ENCODE measurements at regions not wholly inside any gene's neighbourhood (a gene's known extent, or its start where the extent isn't known, plus 50 kb on each side); places are given as distances from the start of the nearest gene placed in this dataset.

DNA sequence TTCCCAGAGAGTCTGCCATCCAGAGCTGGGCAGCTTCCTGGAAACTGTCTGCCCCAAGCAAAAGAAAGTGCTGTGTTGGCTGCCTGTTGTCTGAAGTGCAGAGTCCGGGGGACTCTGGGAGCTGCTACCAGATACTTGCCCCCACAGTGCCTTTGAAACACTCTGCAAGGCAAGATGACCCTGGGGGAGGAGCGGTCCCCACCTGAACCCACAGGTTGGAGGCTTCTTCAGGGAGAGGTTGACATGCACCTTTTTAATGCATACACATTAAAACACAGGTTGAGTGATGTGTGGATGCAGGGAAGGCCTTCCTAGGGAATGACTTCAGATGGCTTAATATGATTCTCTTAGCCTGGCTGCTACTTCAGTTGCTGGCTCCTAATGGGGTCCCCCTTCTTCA, 479.5 kb downstream of the ZNF536 start:
- H3K4me1 ChIP-seq (ENCODE audit: control insufficient read depth in 1 of 2, insufficient read depth in 2 of 2, low read length in 2 of 2) = no peaks in the 10 kb centered on the region
- H3K27me3 Mint-ChIP-seq (ENCODE audit: low read depth in 3 of 3) = no peaks in the 10 kb centered on the region
- peak overlapping the region in 1 of 7 donors; percentile 37 for H3K27ac Mint-ChIP-seq
- no peaks in the 10 kb centered on the region for H3K36me3 ChIP-seq (replicated peaks in 1 of 2; ENCODE audit: control insufficient read depth in 1 of 2, insufficient read depth in 2 of 2, low read length in 2 of 2)
- H3K27ac ChIP-seq (ENCODE audit: low read depth in 1 of 2, low read length in 2 of 2) = no peak overlapping the region
- H4K20me1 ChIP-seq (ENCODE audit: insufficient read depth, low read length) = no peaks in the 10 kb centered on the region
- no peak overlapping the region for H3K4me3 Mint-ChIP-seq
- H2AFZ ChIP-seq (ENCODE audit: insufficient read depth, low read depth, low read length, poor library complexity, severe bottlenecking) = no peak overlapping the region
- H3K9me3 ChIP-seq (replicated peaks in 1 of 2; ENCODE audit: control insufficient read depth in 1 of 2, insufficient read depth in 1 of 2, low read length in 2 of 2) = no peaks in the 10 kb centered on the region
- H3K4me2 ChIP-seq (replicated peaks; ENCODE audit: extremely low read depth, low read length, poor library complexity, severe bottlenecking) = no peak overlapping the region
- H3K4me3 ChIP-seq (replicated peaks in 1 of 3; ENCODE audit: low read depth in 2 of 3, low read length in 3 of 3) = no peak overlapping the region
- H3K9me3 Mint-ChIP-seq = peaks cover 0 to 5% (median 0%) of the 10 kb centered on the region in 7 donors
- peaks cover 12% of the 10 kb centered on the region for H3K4me1 Mint-ChIP-seq
- no CpG with 5 or more reads among the region's 2 CpGs for WGBS (ENCODE audit: insufficient coverage)
- no peaks in the 10 kb centered on the region for H3K36me3 Mint-ChIP-seq
- intact Hi-C loops (cut with micrococcal nuclease) = no loop called here
- no peak overlapping the region for H3K9ac ChIP-seq (ENCODE audit: insufficient read depth, low read length, poor library complexity, severe bottlenecking)
- no peaks in the 10 kb centered on the region for H3K27me3 ChIP-seq (ENCODE audit: control insufficient read depth in 2 of 2, insufficient read depth in 2 of 2, low read length in 2 of 2)
- H3K79me2 ChIP-seq (ENCODE audit: insufficient read depth, low read length) = no peaks in the 10 kb centered on the region
- TF ChIP-seq, protein P1, sequence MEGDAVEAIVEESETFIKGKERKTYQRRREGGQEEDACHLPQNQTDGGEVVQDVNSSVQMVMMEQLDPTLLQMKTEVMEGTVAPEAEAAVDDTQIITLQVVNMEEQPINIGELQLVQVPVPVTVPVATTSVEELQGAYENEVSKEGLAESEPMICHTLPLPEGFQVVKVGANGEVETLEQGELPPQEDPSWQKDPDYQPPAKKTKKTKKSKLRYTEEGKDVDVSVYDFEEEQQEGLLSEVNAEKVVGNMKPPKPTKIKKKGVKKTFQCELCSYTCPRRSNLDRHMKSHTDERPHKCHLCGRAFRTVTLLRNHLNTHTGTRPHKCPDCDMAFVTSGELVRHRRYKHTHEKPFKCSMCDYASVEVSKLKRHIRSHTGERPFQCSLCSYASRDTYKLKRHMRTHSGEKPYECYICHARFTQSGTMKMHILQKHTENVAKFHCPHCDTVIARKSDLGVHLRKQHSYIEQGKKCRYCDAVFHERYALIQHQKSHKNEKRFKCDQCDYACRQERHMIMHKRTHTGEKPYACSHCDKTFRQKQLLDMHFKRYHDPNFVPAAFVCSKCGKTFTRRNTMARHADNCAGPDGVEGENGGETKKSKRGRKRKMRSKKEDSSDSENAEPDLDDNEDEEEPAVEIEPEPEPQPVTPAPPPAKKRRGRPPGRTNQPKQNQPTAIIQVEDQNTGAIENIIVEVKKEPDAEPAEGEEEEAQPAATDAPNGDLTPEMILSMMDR (IDR thresholded peaks at IDR 0.05) = no peak
- DNase-seq = no peak

DNA sequence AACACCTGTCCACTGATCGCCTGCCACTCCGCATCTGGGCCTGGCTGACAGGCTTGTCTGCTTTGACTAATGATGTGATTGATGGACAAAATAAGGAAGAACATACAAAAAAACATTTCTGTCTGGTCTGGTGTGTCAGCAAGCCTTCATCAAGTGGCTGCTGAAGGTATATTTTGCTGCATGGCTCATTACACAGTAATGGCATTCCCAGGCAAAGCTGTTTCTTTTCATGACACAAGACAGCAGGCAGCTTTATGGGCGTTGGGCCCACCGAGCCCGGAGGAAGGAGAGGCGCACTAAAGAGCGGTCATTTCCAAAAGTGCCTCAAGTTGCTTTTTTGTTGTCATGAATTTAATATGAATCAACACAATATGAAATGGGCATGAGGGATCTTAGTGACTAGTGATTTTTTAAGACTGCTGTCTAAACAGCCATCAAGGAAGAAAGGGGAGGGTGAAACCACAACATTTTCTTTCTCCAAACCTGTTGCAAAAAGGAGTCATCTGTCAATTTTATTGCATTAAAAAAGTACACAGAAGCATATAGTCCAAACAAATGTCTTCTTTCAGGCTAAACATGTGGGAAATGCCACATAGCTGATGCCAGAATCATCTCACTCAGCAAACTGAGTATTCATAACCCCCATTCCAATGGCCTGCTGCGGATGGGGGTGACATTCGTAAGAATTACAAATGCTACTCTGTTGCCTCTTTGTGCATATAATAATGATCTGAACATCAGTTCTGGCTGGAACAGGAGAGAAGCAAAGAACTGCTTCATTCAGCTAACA, 476.6 kb downstream of the ZNF536 start:
- Histone ChIP-seq H3K4me2 (replicated peaks; ENCODE audit: extremely low read depth, low read length, poor library complexity, severe bottlenecking) (no peak overlapping the region), H3K79me2 (ENCODE audit: insufficient read depth, low read length) (no peaks in the 10 kb centered on the region), H4K20me1 (ENCODE audit: insufficient read depth, low read length) (no peaks in the 10 kb centered on the region), H3K27me3 (ENCODE audit: control insufficient read depth in 2 of 2, insufficient read depth in 2 of 2, low read length in 2 of 2) (no peaks in the 10 kb centered on the region), H3K9ac (ENCODE audit: insufficient read depth, low read length, poor library complexity, severe bottlenecking) (no peak overlapping the region), H3K9me3 (replicated peaks in 1 of 2; ENCODE audit: control insufficient read depth in 1 of 2, insufficient read depth in 1 of 2, low read length in 2 of 2) (no peaks in the 10 kb centered on the region), H2AFZ (ENCODE audit: insufficient read depth, low read depth, low read length, poor library complexity, severe bottlenecking) (no peak overlapping the region), H3K27ac (ENCODE audit: low read depth in 1 of 2, low read length in 2 of 2) (no peak overlapping the region), H3K4me3 (replicated peaks in 1 of 3; ENCODE audit: low read depth in 2 of 3, low read length in 3 of 3) (no peak overlapping the region), H3K36me3 (replicated peaks in 1 of 2; ENCODE audit: control insufficient read depth in 1 of 2, insufficient read depth in 2 of 2, low read length in 2 of 2) (no peaks in the 10 kb centered on the region), H3K4me1 (ENCODE audit: control insufficient read depth in 1 of 2, insufficient read depth in 2 of 2, low read length in 2 of 2) (no peaks in the 10 kb centered on the region)
- WGBS (ENCODE audit: insufficient coverage) = no CpG with 5 or more reads among the region's 9 CpGs
- TF ChIP-seq, protein P1 (IDR thresholded peaks at IDR 0.05) = no peak
- H3K27ac Mint-ChIP-seq = no peak overlapping the region
- DNase-seq = no peak
- H3K9me3 Mint-ChIP-seq = peaks cover 0 to 7% (median 0%) of the 10 kb centered on the region in 7 donors
- no peak overlapping the region for H3K4me3 Mint-ChIP-seq
- H3K36me3 Mint-ChIP-seq = no peaks in the 10 kb centered on the region
- peaks cover 8% of the 10 kb centered on the region for H3K4me1 Mint-ChIP-seq
- intact Hi-C loops (cut with micrococcal nuclease) = no loop called here
- peaks cover 0 to 1% (median 0%) of the 10 kb centered on the region in 3 donors for H3K27me3 Mint-ChIP-seq (ENCODE audit: low read depth in 3 of 3)
